ENCODE measurements at regions not wholly inside any gene's neighbourhood (a gene's known extent, or its start where the extent isn't known, plus 50 kb on each side); places are given as distances from the start of the nearest gene placed in this dataset.

DNA sequence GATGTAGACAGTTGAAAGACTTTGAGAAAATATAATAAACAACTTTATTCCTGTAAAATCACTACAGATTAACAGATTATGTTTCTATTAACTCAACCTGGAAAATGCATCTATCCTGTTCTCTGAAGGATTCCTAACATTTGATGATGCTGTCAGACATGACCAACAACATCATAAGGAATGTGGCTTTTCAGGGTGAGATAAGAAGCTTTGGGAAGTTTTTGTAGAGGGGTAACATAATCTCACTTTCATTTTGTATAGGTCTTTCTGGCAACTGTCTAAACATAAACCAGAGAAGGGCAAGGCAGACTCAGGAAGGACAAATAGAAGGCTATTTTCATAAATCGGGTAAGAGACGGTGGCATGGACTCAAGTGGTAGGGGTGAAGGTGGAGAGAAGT is 112.2 kb downstream of the TES start:
- no peaks in the 10 kb centered on the region for H3K27me3 ChIP-seq (ENCODE audit: insufficient read depth, low read length)
- no peaks in the 10 kb centered on the region for H3K4me1 Mint-ChIP-seq
- no peaks in the 10 kb centered on the region for H3K4me1 ChIP-seq (ENCODE audit: insufficient read depth, low read length)
- no peaks in the 10 kb centered on the region for H3K27me3 Mint-ChIP-seq (ENCODE audit: low read depth)
- no peak overlapping the region for H3K9ac ChIP-seq (ENCODE audit: extremely low read depth, insufficient read length, low read length)
- H2AFZ ChIP-seq (ENCODE audit: low read length), result no peak overlapping the region
- no peak overlapping the region for H4K8ac ChIP-seq (replicated peaks; ENCODE audit: insufficient read length, low read depth, low read length)
- no peak overlapping the region for H4K5ac ChIP-seq (ENCODE audit: insufficient read length, low read depth, low read length)
- peaks cover 0 to 4% (median 3%) of the 10 kb centered on the region in 3 experiments; a peak in 5 of 7 replicates for H3K36me3 Mint-ChIP-seq (ENCODE audit: insufficient read depth in 1 of 3, low read depth in 3 of 3)
- H3K9me3 Mint-ChIP-seq, result peaks cover 3 to 5% of the 10 kb centered on the region in 2 experiments
- H4K91ac ChIP-seq (ENCODE audit: insufficient read length, low read depth, low read length), result no peak overlapping the region
- H2BK20ac ChIP-seq (ENCODE audit: low read depth, low read length, poor library complexity, severe bottlenecking), result no peak overlapping the region
- no peak overlapping the region for H3K56ac ChIP-seq (ENCODE audit: insufficient read length, low read depth, low read length)
- no peak overlapping the region for H3K4ac ChIP-seq (ENCODE audit: low read depth, low read length)
- no peak overlapping the region for H2BK120ac ChIP-seq (ENCODE audit: low read depth, low read length, poor library complexity, severe bottlenecking)
- DNase-seq, result no peak
- H3K79me1 ChIP-seq (ENCODE audit: insufficient read depth, low read depth, low read length, poor library complexity, severe bottlenecking), result no peaks in the 10 kb centered on the region
- no peak overlapping the region for H3K18ac ChIP-seq (ENCODE audit: insufficient read length, low read depth, low read length)
- H3K4me2 ChIP-seq (ENCODE audit: insufficient read depth, insufficient read length, low read length), result no peak overlapping the region
- no peak overlapping the region for H2BK12ac ChIP-seq (ENCODE audit: insufficient read length, low read depth, low read length)
- H2BK5ac ChIP-seq (ENCODE audit: insufficient read length, low read length), result no peak overlapping the region
- TF ChIP-seq, protein P1, sequence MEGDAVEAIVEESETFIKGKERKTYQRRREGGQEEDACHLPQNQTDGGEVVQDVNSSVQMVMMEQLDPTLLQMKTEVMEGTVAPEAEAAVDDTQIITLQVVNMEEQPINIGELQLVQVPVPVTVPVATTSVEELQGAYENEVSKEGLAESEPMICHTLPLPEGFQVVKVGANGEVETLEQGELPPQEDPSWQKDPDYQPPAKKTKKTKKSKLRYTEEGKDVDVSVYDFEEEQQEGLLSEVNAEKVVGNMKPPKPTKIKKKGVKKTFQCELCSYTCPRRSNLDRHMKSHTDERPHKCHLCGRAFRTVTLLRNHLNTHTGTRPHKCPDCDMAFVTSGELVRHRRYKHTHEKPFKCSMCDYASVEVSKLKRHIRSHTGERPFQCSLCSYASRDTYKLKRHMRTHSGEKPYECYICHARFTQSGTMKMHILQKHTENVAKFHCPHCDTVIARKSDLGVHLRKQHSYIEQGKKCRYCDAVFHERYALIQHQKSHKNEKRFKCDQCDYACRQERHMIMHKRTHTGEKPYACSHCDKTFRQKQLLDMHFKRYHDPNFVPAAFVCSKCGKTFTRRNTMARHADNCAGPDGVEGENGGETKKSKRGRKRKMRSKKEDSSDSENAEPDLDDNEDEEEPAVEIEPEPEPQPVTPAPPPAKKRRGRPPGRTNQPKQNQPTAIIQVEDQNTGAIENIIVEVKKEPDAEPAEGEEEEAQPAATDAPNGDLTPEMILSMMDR (conservative IDR thresholded peaks at IDR 0.05), result no peak
- no peak overlapping the region for H2BK15ac ChIP-seq (ENCODE audit: low read depth, low read length)
- H3K27ac ChIP-seq (ENCODE audit: insufficient read length, low read depth, low read length), result no peak overlapping the region
- H3K23ac ChIP-seq (ENCODE audit: insufficient read length, low read depth, low read length), result no peak overlapping the region
- no peaks in the 10 kb centered on the region for H4K20me1 ChIP-seq (ENCODE audit: control insufficient read depth, insufficient read depth, insufficient read length)
- no peak overlapping the region for H2AK5ac ChIP-seq (ENCODE audit: insufficient read length, low read length)
- H3K79me2 ChIP-seq (ENCODE audit: insufficient read depth, low read length), result no peaks in the 10 kb centered on the region
- H3K4me3 Mint-ChIP-seq, result no peak overlapping the region
- WGBS (ENCODE audit: extremely low coverage, insufficient read length, low lambda C conversion rate), result 100% methylated on average over 1 of the region's 2 CpGs
- no peaks in the 10 kb centered on the region for H3K9me3 ChIP-seq (ENCODE audit: control insufficient read depth, low read depth, low read length)
- no peak overlapping the region for H3T11ph ChIP-seq (ENCODE audit: low read length)
- H3K23me2 ChIP-seq (ENCODE audit: insufficient read length, low read depth, low read length, poor library complexity, severe bottlenecking), result no peaks in the 10 kb centered on the region
- no peak overlapping the region for H3K14ac ChIP-seq (ENCODE audit: insufficient read depth, low read length)
- no peak overlapping the region for H3K27ac Mint-ChIP-seq

All from H9 (cell line).